Activated CD8-positive, alpha-beta T cell treated with anti-CD3 and anti-CD28 coated beads, Interleukin-2, amount 10 ng/mL, durations not matched to agents 7 days and 5 days (primary cell): ENCODE measurements at regions not wholly inside any gene's neighbourhood (a gene's known extent, or its start where the extent isn't known, plus 50 kb on each side); places are given as distances from the start of the nearest gene placed in this dataset.

Experiments
- ATAC-seq: fragments of 150-1000 bp; cut with Tn5 transposase; one replicate; pipeline ENCODE4 v1.10.0; 2021; ENCODE audit warnings: moderate library complexity
- CTCF ChIA-PET: fragments of 350-600 bp; sonication (Branson Sonifier 250); formaldehyde crosslinking; loops from one replicate; lab custom pipeline; 2021; ENCODE audit warnings: antibody characterized with exemption; lab: Charles Lee
- POLR2A ChIA-PET: fragments of 350-600 bp; sonication (Branson Sonifier 250); formaldehyde crosslinking; loops from one replicate; lab custom pipeline; 2021; ENCODE audit warnings: antibody characterized with exemption; lab: Charles Lee
- DNase-seq: peaks from one replicate; pipeline ENCODE4 v3.0.0-alpha.2; 2020
- H3K27ac Mint-ChIP-seq: one replicate; pipeline ENCODE4 v1.8.0; 2021; ENCODE audit warnings: mild to moderate bottlenecking, mixed read lengths
- H3K27me3 Mint-ChIP-seq: one replicate; pipeline ENCODE4 v1.8.0; 2021; ENCODE audit warnings: low read depth, mixed read lengths
- H3K36me3 Mint-ChIP-seq: one replicate; pipeline ENCODE4 v1.8.0; 2021; ENCODE audit warnings: low read depth, mixed read lengths
- H3K4me1 Mint-ChIP-seq: one replicate; pipeline ENCODE4 v1.8.0; 2021; ENCODE audit warnings: low read depth, mixed read lengths
- H3K4me3 Mint-ChIP-seq: one replicate; pipeline ENCODE4 v1.8.0; 2021; ENCODE audit warnings: mild to moderate bottlenecking, mixed read lengths
- H3K9me3 Mint-ChIP-seq: one replicate; pipeline ENCODE4 v1.8.0; 2022; ENCODE audit warnings: mixed read lengths; ENCODE audit not compliant: insufficient read depth

DNA sequence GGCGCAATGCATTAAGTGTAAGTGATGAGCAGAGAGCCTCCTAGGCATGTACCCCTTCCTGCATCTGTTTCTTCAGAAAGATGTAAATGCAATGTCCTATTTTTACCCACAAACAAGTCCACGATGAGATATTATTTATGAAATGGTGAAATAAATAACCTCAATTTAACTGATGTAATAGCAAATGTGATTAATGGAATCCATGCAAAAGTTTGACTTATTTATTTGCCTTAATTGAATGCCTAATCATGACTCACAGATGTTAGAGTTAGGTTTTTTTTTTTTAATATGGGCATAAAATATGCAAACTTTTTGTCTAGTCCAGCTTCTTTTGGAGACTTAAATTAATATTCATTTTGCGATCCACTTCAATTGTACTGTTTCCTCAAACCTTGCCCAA lies 67.7 kb upstream of the ITGA4 start:
- Mint-ChIP-seq H3K27me3 (no peaks in the 10 kb centered on the region), H3K4me1 (peaks cover 8% of the 10 kb centered on the region), H3K4me3 (no peak overlapping the region), H3K36me3 (peaks cover 9% of the 10 kb centered on the region), H3K9me3 (peaks cover 8% of the 10 kb centered on the region), H3K27ac (no peak overlapping the region)
- CTCF ChIA-PET: no interaction called here
- POLR2A ChIA-PET: no interaction called here
- DNase-seq: no peak
- ATAC-seq: no peak

DNA sequence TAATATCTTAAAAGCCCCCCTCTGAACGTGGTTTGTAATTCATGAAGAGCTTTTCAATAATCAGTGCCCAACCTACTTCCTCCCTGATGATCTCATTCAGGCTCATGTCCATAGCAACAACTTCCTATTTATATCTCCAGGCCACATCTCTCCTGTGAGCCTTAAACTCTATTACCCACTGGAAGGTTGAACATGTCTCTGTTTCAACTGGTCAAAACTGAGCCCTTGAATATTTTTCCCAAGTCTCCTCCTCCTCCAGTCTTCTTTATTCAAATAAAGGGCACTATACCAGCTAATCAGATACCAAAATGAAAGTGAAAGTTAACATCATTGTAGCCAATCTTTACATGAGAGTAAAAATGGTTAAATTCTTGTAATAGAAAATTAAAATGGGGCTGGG lies 63.7 kb upstream of the ITGA4 start:
- H3K27ac Mint-ChIP-seq: peak overlapping the region; percentile 84
- no peaks in the 10 kb centered on the region for H3K9me3 Mint-ChIP-seq
- ChIA-PET CTCF (interaction anchor here (0.9 to 1.4 kb wide), 2 partner anchors 31 to 73 kb away, joined by 3 read pairs; no protein-coding TSS in a partner anchor), POLR2A (interaction anchor here (0.6 to 1.0 kb wide), 4 partner anchors 63 to 82 kb away, joined by 3 to 4 read pairs (median 3); partner anchors contain the start of gene ITGA4)
- H3K4me3 Mint-ChIP-seq: peak overlapping the region; percentile 65
- peak; percentile 35 for DNase-seq
- peaks cover 18% of the 10 kb centered on the region for H3K36me3 Mint-ChIP-seq
- no peaks in the 10 kb centered on the region for H3K27me3 Mint-ChIP-seq
- H3K4me1 Mint-ChIP-seq: peaks cover 20% of the 10 kb centered on the region
- peak; percentile 88 for ATAC-seq

DNA sequence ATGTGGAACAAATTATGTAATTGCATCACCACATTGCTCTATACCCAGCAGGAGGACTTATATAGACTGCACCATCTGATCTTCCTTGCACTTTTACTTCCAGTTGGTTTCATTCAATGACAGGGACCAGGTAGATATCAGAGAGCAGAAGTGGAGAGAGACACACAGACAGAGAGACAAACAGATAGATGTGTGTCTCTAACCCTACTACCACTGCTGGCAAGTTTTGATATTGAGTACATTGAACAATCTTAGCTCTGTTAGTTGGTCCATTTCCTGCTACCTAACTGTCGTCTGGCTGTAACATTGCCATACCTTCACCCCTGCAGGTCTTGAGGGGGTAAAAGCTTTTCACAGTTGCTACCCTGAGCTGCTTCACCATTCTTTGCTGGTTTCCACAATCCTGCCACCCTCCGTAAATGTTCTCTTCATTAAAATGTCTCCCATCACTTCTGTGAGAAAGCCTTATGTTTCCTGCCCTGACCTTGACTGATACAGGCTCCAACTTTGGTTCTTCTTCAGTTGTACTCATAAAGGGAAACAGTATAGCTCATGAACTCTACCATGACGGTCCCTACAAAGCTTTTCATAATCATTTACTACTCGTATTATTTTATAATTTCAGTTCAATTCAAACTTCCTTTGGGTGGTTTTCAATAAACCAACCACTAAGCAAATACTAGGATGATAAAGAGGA lies 62.3 kb upstream of the ITGA4 start:
- ATAC-seq (peak; percentile 54), DNase-seq (no peak)
- H3K9me3 Mint-ChIP-seq: no peaks in the 10 kb centered on the region
- H3K36me3 Mint-ChIP-seq: peaks cover 18% of the 10 kb centered on the region
- CTCF ChIA-PET: interaction anchor here (1.2 to 1.7 kb wide), 2 partner anchors 71 to 289 kb away, joined by 3 to 4 read pairs; no protein-coding TSS in a partner anchor
- no peaks in the 10 kb centered on the region for H3K27me3 Mint-ChIP-seq
- peaks cover 20% of the 10 kb centered on the region for H3K4me1 Mint-ChIP-seq
- POLR2A ChIA-PET: interaction anchor here (0.8 to 1.4 kb wide), 2 partner anchors 62 to 216 kb away, joined by 3 to 4 read pairs; partner anchors contain the start of gene ITGA4
- H3K4me3 Mint-ChIP-seq: peak overlapping the region; percentile 1
- peak overlapping the region; percentile 79 for H3K27ac Mint-ChIP-seq

DNA sequence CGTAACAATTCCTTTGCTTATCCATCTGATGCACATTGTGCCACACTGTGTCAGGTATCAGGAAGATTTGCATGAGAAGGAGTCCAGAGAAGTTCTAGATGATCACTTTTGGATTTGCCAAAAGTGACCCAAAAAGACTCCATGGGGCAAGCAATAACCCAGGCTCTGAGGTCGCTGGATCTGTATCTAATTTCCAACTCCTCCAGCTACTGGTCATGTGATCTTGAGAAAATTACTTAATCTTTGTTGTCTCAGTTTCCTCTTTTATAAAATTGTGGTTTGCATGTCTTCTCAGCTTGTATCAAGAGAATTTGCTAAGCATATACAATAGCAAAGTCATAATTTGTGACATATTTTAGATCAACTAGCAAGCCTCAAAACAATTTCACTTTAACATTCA lies 61.3 kb upstream of the ITGA4 start:
- Mint-ChIP-seq H3K4me1 (peaks cover 20% of the 10 kb centered on the region), H3K9me3 (no peaks in the 10 kb centered on the region), H3K27me3 (no peaks in the 10 kb centered on the region), H3K4me3 (no peak overlapping the region), H3K27ac (no peak overlapping the region), H3K36me3 (peaks cover 18% of the 10 kb centered on the region)
- POLR2A ChIA-PET: interaction anchor here (1.4 kb wide), 1 partner anchor 61 kb away, joined by 4 read pairs; the partner anchor contains the start of gene ITGA4
- DNase-seq (no peak), ATAC-seq (no peak)
- CTCF ChIA-PET: interaction anchor here (0.6 to 1.2 kb wide), 3 partner anchors 34 to 291 kb away, joined by 4 to 5 read pairs (median 4); no protein-coding TSS in a partner anchor

DNA sequence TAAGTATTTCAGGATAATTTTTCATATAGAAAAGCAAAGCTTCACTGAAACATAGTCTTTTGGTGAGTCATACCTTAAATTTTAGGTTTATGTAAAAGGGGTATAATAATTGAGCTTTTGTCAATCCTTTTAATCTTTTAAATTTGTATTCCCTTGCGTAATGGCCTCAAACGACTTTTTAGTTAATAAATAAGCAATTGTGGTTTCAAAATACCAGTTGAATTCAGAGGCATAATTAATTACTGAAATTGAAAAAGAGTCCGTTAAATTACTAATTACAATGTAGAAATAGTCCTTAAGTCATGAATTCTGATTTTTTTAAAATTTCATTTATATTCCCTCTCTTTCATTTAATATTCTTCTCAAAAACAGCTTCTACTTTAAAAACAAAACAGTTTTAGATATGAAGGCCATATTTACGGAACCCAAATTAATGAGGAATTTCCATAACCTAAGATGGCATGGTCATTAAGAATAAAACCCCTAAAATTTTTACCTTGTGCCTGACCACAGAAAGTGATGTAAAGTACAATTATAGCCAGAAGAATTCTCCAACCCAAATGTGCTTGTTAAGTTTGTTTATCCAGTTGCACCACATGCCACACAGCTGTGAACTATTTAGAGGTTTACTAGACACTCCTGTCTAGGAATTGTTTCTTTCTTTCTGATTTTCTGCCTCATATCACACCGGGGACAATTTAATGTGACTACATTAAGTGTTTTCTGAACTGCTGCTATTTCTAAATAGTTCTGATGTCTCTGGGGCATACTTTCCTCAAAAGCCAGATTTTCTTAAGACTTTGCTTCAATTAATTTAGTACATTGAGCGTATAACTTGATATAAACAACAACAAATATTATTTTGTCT lies 60.7 kb upstream of the ITGA4 start:
- DNase-seq: no peak
- H3K36me3 Mint-ChIP-seq: peaks cover 18% of the 10 kb centered on the region
- H3K4me3 Mint-ChIP-seq: no peak overlapping the region
- peaks cover 20% of the 10 kb centered on the region for H3K4me1 Mint-ChIP-seq
- no peaks in the 10 kb centered on the region for H3K9me3 Mint-ChIP-seq
- ATAC-seq: no peak
- no peaks in the 10 kb centered on the region for H3K27me3 Mint-ChIP-seq
- H3K27ac Mint-ChIP-seq: no peak overlapping the region
- ChIA-PET POLR2A (no interaction called here), CTCF (interaction anchor here (1.0 to 1.2 kb wide), 2 partner anchors 70 to 291 kb away, joined by 4 to 5 read pairs; no protein-coding TSS in a partner anchor)

GRCh38 chr2:181397331-181397730 lies 59.9 kb upstream of the ITGA4 start:
- Mint-ChIP-seq H3K4me1 (peaks cover 20% of the 10 kb centered on the region), H3K36me3 (peaks cover 18% of the 10 kb centered on the region), H3K27ac (no peak overlapping the region), H3K27me3 (no peaks in the 10 kb centered on the region), H3K9me3 (no peaks in the 10 kb centered on the region), H3K4me3 (no peak overlapping the region)
- DNase-seq: no peak
- ATAC-seq: no peak
- CTCF ChIA-PET: interaction anchor here (1.4 kb wide), 1 partner anchor 61 kb away, joined by 3 read pairs; no protein-coding TSS in a partner anchor
- POLR2A ChIA-PET: no interaction called here

- Mint-ChIP-seq H3K9me3 (no peaks in the 10 kb centered on the region), H3K4me1 (peaks cover 20% of the 10 kb centered on the region), H3K4me3 (no peak overlapping the region), H3K27me3 (no peaks in the 10 kb centered on the region), H3K36me3 (peaks cover 18% of the 10 kb centered on the region), H3K27ac (no peak overlapping the region)
- ATAC-seq (no peak), DNase-seq (no peak)
- ChIA-PET POLR2A (interaction anchor here (1.2 kb wide), 1 partner anchor 86 kb away, joined by 4 read pairs; no protein-coding TSS in a partner anchor), CTCF (interaction anchor here (0.9 to 1.4 kb wide), 2 partner anchors 14 to 60 kb away, joined by 3 to 4 read pairs; no protein-coding TSS in a partner anchor)
Measured at GRCh38 chr2:181398000-181398399, 59.2 kb upstream of the ITGA4 start.

- Mint-ChIP-seq H3K27me3 (no peaks in the 10 kb centered on the region), H3K4me1 (peaks cover 15% of the 10 kb centered on the region), H3K27ac (no peak overlapping the region), H3K4me3 (no peak overlapping the region), H3K9me3 (no peaks in the 10 kb centered on the region), H3K36me3 (peaks cover 13% of the 10 kb centered on the region)
- no peak for ATAC-seq
- ChIA-PET POLR2A (interaction anchor here (1.2 kb wide), 1 partner anchor 87 kb away, joined by 4 read pairs; no protein-coding TSS in a partner anchor), CTCF (interaction anchor here (0.8 kb wide), 1 partner anchor 95 kb away, joined by 3 read pairs; no protein-coding TSS in a partner anchor)
- no peak for DNase-seq
Measured at GRCh38 chr2:181399027-181399426, 58.2 kb upstream of the ITGA4 start.

- ChIA-PET POLR2A (interaction anchor here (0.6 kb wide), 1 partner anchor 215 kb away, joined by 3 read pairs; no protein-coding TSS in a partner anchor), CTCF (no interaction called here)
- Mint-ChIP-seq H3K4me3 (no peak overlapping the region), H3K9me3 (no peaks in the 10 kb centered on the region), H3K27me3 (no peaks in the 10 kb centered on the region), H3K36me3 (no peaks in the 10 kb centered on the region), H3K4me1 (peaks cover 3% of the 10 kb centered on the region), H3K27ac (no peak overlapping the region)
- DNase-seq (no peak), ATAC-seq (no peak)
Measured at GRCh38 chr2:181404472-181404871, 52.7 kb upstream of the ITGA4 start.

DNA sequence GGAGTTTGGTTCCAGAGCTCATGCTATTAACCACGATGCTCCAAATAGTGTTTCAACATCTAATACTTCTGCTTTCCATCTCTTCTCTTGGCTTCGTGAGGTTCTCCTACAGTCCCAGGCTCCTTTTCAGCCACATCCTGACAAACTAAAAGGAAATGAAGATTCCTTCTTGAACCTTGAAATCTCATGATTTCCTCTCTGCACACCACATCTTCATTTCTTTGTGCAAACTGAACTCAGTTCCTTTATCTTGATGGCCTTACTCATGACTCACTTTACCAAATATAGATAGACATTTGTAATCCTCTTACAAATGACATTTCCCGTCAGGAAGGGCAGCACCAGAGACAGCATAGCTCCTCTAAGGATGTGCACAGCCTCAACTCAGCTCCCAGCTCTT lies 50.0 kb upstream of the ITGA4 start:
- no peak overlapping the region for H3K4me3 Mint-ChIP-seq
- no peak for ATAC-seq
- no peak for DNase-seq
- H3K9me3 Mint-ChIP-seq: peaks cover 3% of the 10 kb centered on the region
- ChIA-PET CTCF (no interaction called here), POLR2A (no interaction called here)
- peaks cover 2% of the 10 kb centered on the region for H3K36me3 Mint-ChIP-seq
- no peaks in the 10 kb centered on the region for H3K27me3 Mint-ChIP-seq
- no peak overlapping the region for H3K27ac Mint-ChIP-seq
- H3K4me1 Mint-ChIP-seq: peaks cover 3% of the 10 kb centered on the region
